Activated naive CD8-positive, alpha-beta T cell treated with anti-CD3 and anti-CD28 coated beads for 36 hours (primary cell): ENCODE measurements at regions not wholly inside any gene's neighbourhood (a gene's known extent, or its start where the extent isn't known, plus 50 kb on each side); places are given as distances from the start of the nearest gene placed in this dataset.
"Not testable (repeated sequence)": the region's sequence is repeated elsewhere in the genome, so short reads cannot be mapped to it uniquely, and the experiment has no call there.

Experiments
- DNase-seq: peaks from one replicate; pipeline ENCODE4 v3.0.0; 2021
- H3K27ac Mint-ChIP-seq: one replicate; pipeline ENCODE4 v1.8.0; 2022; ENCODE audit warnings: mild to moderate bottlenecking, moderate library complexity, mixed read lengths
- H3K27me3 Mint-ChIP-seq: one replicate; pipeline ENCODE4 v1.8.0; 2022; ENCODE audit warnings: mild to moderate bottlenecking, mixed read lengths
- H3K36me3 Mint-ChIP-seq: one replicate; pipeline ENCODE4 v1.8.0; 2021; ENCODE audit warnings: mild to moderate bottlenecking, mixed read lengths
- H3K4me1 Mint-ChIP-seq: one replicate; pipeline ENCODE4 v1.8.0; 2021; ENCODE audit warnings: mixed read lengths
- H3K4me3 Mint-ChIP-seq: one replicate; pipeline ENCODE4 v1.8.0; 2022; ENCODE audit warnings: mild to moderate bottlenecking, moderate library complexity, mixed read lengths
- H3K9me3 Mint-ChIP-seq: one replicate; pipeline ENCODE4 v1.8.0; 2022; ENCODE audit warnings: mixed read lengths

GRCh38 chr1:148049115-148049496 lies 103.0 kb downstream of the NBPF11 start:
- Mint-ChIP-seq H3K27ac (peak overlapping the region; percentile 56), H3K4me3 (peak overlapping the region; percentile 77)
- not testable (repeated sequence) for H3K27me3 Mint-ChIP-seq, H3K36me3 Mint-ChIP-seq, H3K4me1 Mint-ChIP-seq, H3K9me3 Mint-ChIP-seq
- DNase-seq = peak; percentile 39

GRCh38 chr1:148048423-148049114 lies 103.5 kb downstream of the NBPF11 start:
- peak overlapping the region; percentile 83 for H3K4me3 Mint-ChIP-seq
- H3K4me1 Mint-ChIP-seq, H3K27me3 Mint-ChIP-seq, H3K9me3 Mint-ChIP-seq, H3K36me3 Mint-ChIP-seq, DNase-seq: not testable (repeated sequence)
- H3K27ac Mint-ChIP-seq = peak overlapping the region; percentile 75

GRCh38 chr1:148045872-148046271 lies 106.2 kb downstream of the NBPF11 start:
- H3K9me3 Mint-ChIP-seq, H3K27ac Mint-ChIP-seq, H3K4me1 Mint-ChIP-seq, DNase-seq, H3K36me3 Mint-ChIP-seq, H3K4me3 Mint-ChIP-seq, H3K27me3 Mint-ChIP-seq: not testable (repeated sequence)

GRCh38 chr1:148044495-148044894 lies 107.6 kb downstream of the NBPF11 start:
- not testable (repeated sequence) for H3K36me3 Mint-ChIP-seq, H3K27me3 Mint-ChIP-seq, H3K4me3 Mint-ChIP-seq, DNase-seq, H3K9me3 Mint-ChIP-seq, H3K4me1 Mint-ChIP-seq, H3K27ac Mint-ChIP-seq
